K562 (cell line): ENCODE measurements at regions not wholly inside any gene's neighbourhood (a gene's known extent, or its start where the extent isn't known, plus 50 kb on each side); places are given as distances from the start of the nearest gene placed in this dataset.

Source experiments
- COPS2 ChIP-seq: fragments of 450-650 bp; conservative IDR thresholded peaks from 2 replicates; pipeline ENCODE4 v1.6.1; 2016; ENCODE audit warnings: mild to moderate bottlenecking, moderate library complexity
- FOXP1 ChIP-seq: sonication (generic); formaldehyde crosslinking; IDR thresholded peaks from 2 replicates; pipeline ENCODE4 v1.8.0; 2022; ENCODE audit warnings: mild to moderate bottlenecking, missing genetic modification reagents
- HMG20A ChIP-seq: fragments of 450-650 bp; formaldehyde crosslinking; conservative IDR thresholded peaks from 2 replicates; pipeline ENCODE4 v1.4.0; 2020; ENCODE audit warnings: mild to moderate bottlenecking, mixed read lengths
- KDM1A ChIP-seq, 2 experiments: fragments of 450-650 bp; IDR thresholded peaks; 2 replicates each; pipeline ENCODE4 v1.6.1; 2016; ENCODE audit warnings: mild to moderate bottlenecking in 2 of 2
- MCM7 ChIP-seq, 2 experiments: fragments of 450-650 bp; IDR thresholded peaks; 2 replicates each; pipeline ENCODE4 v1.6.1; 2016 to 2018
- NCOA2 ChIP-seq, 2 experiments: fragments of 450-650 bp; IDR thresholded peaks; 2 replicates each; pipeline ENCODE4 v1.6.1; 2018; ENCODE audit warnings: mild to moderate bottlenecking in 2 of 2, moderate library complexity in 1 of 2; ENCODE audit not compliant: partially characterized antibody in 2 of 2
- TRIM28 ChIP-seq: fragments of 450-650 bp; IDR thresholded peaks from 2 replicates; pipeline ENCODE4 v1.6.1; 2017
- U2AF1 ChIP-seq: fragments of 200-400 bp; formaldehyde crosslinking; optimal IDR thresholded peaks from 2 replicates; pipeline ENCODE3; 2017; ENCODE audit warnings: mild to moderate bottlenecking, low read depth, low read length, moderate library complexity
- ZNF239 ChIP-seq: fragments of 250-450 bp; sonication (Bioruptor Pico); IDR thresholded peaks from 2 replicates; pipeline ENCODE4 v1.4.0; 2020; ENCODE audit warnings: mild to moderate bottlenecking
- ZNF282 ChIP-seq: sonication (generic); formaldehyde crosslinking; IDR thresholded peaks from 2 replicates; pipeline ENCODE4 v1.8.1; 2023; ENCODE audit warnings: missing genetic modification reagents
- ZNF431 ChIP-seq: sonication (generic); formaldehyde crosslinking; IDR thresholded peaks from 2 replicates; pipeline ENCODE4 v1.8.0; 2022; ENCODE audit warnings: mild to moderate bottlenecking, missing genetic modification reagents
- TF ChIP-seq, protein P1 (sequence below), 2 experiments: fragments of 450-650 bp; IDR thresholded peaks; 2 replicates each; pipeline ENCODE4 v1.6.1; 2016; ENCODE audit warnings: mild to moderate bottlenecking in 2 of 2, borderline replicate concordance in 1 of 2, low read depth in 1 of 2, moderate library complexity in 1 of 2
- TF ChIP-seq, protein P2 (sequence below): fragments of 250-450 bp; sonication (Bioruptor Pico); IDR thresholded peaks from 2 replicates; pipeline ENCODE4 v1.4.0; 2020; ENCODE audit warnings: mild to moderate bottlenecking
- TF ChIP-seq, protein P3 (sequence below): fragments of 250-450 bp; sonication (Bioruptor Pico); IDR thresholded peaks from 2 replicates; pipeline ENCODE4 v1.8.0; 2021; ENCODE audit warnings: moderate library complexity, mild to moderate bottlenecking, inconsistent platforms
- TF ChIP-seq, protein P4 (sequence below): sonication (generic); formaldehyde crosslinking; IDR thresholded peaks from 2 replicates; pipeline ENCODE4 v1.8.0; 2022; ENCODE audit warnings: mild to moderate bottlenecking, missing genetic modification reagents, borderline replicate concordance
- TF ChIP-seq, protein P5 (sequence below): fragments of 450-650 bp; IDR thresholded peaks from 2 replicates; pipeline ENCODE4 v1.6.1; 2018; ENCODE audit warnings: mild to moderate bottlenecking, low read depth; ENCODE audit not compliant: partially characterized antibody

DNA sequence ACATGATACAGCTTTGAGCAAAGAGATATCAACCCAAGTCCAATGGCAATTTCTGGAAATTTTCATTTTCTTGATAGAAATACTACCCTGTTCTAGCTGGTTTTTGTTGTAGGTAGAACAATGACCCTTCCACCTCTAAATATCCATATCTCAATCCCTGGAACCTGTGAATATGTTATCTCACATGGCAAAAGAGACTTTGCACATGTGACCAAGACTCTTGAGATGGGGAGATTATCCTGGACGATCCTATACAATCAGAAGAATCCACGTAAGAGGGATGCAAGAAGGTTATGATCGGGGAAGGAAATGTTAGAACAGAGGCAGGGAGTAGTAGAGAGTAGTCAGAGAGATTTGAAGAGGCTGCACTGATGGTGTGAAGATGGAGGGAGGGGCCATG is 124.9 kb downstream of the CCDC71L start (continued):
- TF ChIP-seq, protein P1, sequence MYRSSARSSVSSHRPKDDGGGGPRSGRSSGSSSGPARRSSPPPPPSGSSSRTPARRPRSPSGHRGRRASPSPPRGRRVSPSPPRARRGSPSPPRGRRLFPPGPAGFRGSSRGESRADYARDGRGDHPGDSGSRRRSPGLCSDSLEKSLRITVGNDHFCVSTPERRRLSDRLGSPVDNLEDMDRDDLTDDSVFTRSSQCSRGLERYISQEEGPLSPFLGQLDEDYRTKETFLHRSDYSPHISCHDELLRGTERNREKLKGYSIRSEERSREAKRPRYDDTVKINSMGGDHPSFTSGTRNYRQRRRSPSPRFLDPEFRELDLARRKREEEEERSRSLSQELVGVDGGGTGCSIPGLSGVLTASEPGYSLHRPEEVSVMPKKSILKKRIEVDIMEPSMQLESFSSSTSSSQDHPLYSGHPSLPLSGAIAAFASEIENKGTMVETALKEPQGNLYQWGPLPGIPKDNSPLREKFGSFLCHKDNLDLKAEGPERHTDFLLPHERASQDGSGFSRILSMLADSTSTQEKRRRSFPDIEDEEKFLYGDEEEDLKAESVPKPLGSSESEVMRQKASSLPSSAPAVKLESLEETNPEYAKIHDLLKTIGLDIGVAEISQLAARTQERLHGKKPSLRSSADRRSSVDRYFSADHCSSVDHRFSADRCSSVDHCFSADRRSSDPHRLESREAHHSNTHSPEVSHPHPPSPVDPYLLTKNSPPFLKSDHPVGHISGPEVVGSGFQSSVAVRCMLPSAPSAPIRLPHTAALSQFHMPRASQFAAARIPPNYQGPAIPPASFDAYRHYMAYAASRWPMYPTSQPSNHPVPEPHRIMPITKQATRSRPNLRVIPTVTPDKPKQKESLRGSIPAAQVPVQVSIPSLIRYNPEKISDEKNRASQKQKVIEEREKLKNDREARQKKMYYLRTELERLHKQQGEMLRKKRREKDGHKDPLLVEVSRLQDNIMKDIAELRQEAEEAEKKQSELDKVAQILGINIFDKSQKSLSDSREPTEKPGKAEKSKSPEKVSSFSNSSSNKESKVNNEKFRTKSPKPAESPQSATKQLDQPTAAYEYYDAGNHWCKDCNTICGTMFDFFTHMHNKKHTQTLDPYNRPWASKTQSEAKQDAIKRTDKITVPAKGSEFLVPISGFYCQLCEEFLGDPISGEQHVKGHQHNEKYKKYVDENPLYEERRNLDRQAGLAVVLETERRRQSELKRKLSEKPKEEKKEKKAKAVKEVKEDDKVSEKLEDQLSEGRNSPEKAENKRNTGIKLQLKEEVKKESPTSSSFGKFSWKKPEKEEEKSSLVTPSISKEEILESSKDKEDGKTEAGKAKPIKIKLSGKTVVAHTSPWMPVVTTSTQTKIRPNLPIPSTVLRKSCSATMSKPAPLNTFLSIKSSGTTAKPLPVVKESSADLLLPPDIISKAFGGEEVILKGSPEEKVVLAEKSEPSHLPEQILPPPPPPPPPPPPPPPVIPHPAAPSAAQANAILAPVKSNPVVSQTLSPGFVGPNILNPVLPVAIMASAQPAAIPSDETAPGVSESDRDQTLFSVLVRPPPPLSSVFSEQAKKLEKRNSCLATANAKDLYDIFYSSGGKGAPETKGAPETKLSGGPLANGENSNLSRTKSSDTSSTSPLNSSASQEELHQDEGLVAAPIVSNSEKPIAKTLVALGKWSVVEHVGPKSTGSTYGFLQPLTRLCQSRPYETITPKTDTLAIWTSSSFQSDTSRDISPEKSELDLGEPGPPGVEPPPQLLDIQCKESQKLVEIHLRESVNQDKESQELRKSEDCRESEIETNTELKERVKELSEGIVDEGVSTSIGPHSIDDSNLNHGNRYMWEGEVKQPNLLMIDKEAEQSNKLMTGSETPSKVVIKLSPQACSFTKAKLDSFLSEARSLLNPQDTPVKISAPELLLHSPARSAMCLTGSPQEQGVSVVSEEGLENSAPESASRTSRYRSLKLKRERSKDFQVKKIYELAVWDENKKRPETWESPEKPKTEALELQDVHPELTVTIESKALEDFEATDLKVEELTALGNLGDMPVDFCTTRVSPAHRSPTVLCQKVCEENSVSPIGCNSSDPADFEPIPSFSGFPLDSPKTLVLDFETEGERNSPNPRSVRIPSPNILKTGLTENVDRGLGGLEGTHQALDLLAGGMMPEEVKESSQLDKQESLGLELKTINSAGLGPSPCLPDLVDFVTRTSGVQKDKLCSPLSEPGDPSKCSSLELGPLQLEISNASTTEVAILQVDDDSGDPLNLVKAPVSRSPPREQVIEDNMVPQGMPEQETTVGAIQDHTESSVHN (IDR thresholded peaks at IDR 0.05; ENCODE audit: borderline replicate concordance in 1 of 2, low read depth in 1 of 2) = no peak
- TF ChIP-seq ZNF282 (no peak), ZNF239 (CRISPR knock-in tag) (no peak), TRIM28 (0 out of 2 replicates have a peak, but pooled peaks have one; percentile 42), ZNF431 (no peak), U2AF1 (no peak), FOXP1 (CRISPR knock-in tag) (no peak), HMG20A (CRISPR knock-in tag) (no peak), NCOA2 (IDR thresholded peaks at IDR 0.05; ENCODE audit: partially characterized antibody in 2 of 2) (no peak), COPS2 (no peak), KDM1A (IDR thresholded peaks at IDR 0.05) (peak; percentile 8 to 36; a peak in 1 of 4 replicates), MCM7 (IDR thresholded peaks at IDR 0.05) (no peak)
- TF ChIP-seq, protein P2, sequence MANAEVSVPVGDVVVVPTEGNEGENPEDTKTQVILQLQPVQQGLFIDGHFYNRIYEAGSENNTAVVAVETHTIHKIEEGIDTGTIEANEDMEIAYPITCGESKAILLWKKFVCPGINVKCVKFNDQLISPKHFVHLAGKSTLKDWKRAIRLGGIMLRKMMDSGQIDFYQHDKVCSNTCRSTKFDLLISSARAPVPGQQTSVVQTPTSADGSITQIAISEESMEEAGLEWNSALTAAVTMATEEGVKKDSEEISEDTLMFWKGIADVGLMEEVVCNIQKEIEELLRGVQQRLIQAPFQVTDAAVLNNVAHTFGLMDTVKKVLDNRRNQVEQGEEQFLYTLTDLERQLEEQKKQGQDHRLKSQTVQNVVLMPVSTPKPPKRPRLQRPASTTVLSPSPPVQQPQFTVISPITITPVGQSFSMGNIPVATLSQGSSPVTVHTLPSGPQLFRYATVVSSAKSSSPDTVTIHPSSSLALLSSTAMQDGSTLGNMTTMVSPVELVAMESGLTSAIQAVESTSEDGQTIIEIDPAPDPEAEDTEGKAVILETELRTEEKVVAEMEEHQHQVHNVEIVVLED (CRISPR knock-in tag) = no peak
- TF ChIP-seq, protein P3, sequence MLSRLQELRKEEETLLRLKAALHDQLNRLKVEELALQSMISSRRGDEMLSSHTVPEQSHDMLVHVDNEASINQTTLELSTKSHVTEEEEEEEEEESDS (CRISPR knock-in tag) = no peak
- TF ChIP-seq, protein P4, sequence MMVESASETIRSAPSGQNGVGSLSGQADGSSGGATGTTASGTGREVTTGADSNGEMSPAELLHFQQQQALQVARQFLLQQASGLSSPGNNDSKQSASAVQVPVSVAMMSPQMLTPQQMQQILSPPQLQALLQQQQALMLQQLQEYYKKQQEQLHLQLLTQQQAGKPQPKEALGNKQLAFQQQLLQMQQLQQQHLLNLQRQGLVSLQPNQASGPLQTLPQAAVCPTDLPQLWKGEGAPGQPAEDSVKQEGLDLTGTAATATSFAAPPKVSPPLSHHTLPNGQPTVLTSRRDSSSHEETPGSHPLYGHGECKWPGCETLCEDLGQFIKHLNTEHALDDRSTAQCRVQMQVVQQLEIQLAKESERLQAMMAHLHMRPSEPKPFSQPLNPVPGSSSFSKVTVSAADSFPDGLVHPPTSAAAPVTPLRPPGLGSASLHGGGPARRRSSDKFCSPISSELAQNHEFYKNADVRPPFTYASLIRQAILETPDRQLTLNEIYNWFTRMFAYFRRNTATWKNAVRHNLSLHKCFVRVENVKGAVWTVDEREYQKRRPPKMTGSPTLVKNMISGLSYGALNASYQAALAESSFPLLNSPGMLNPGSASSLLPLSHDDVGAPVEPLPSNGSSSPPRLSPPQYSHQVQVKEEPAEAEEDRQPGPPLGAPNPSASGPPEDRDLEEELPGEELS (CRISPR knock-in tag) = no peak
- TF ChIP-seq, protein P5, sequence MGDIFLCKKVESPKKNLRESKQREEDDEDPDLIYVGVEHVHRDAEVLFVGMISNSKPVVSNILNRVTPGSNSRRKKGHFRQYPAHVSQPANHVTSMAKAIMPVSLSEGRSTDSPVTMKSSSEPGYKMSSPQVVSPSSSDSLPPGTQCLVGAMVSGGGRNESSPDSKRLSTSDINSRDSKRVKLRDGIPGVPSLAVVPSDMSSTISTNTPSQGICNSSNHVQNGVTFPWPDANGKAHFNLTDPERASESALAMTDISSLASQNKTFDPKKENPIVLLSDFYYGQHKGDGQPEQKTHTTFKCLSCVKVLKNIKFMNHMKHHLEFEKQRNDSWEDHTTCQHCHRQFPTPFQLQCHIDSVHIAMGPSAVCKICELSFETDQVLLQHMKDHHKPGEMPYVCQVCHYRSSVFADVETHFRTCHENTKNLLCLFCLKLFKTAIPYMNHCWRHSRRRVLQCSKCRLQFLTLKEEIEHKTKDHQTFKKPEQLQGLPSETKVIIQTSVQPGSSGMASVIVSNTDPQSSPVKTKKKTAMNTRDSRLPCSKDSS = no peak
